Right forelimb (tissue), 1 donor: ENCODE measurements at regions not wholly inside any gene's neighbourhood (a gene's known extent, or its start where the extent isn't known, plus 50 kb on each side); places are given as distances from the start of the nearest gene placed in this dataset.

ENCODE experiments used
- DNase-seq: peaks from one replicate; pipeline ENCODE4 v3.0.0-alpha.2; 2018

DNA sequence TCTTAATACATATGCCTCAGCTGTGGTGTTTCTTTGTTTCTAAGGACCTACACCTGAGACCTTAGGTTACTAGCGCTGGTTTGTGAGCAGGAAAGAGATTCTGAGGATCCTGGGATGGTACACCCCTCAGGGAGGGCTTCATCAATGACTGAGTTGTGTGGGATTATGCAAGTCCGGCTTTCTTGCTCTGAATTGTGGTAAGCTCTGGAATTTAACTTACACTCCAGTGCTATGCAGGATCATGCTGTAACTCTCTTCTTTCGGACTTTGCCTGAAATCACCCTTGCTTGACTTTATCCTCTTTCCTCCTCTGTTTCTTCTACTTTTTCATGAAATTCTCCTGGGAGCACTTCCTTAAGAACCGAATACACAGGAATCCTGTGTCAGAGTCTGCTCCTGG is 431.5 kb upstream of the BOD1L1 start:
- no peak for DNase-seq

DNA sequence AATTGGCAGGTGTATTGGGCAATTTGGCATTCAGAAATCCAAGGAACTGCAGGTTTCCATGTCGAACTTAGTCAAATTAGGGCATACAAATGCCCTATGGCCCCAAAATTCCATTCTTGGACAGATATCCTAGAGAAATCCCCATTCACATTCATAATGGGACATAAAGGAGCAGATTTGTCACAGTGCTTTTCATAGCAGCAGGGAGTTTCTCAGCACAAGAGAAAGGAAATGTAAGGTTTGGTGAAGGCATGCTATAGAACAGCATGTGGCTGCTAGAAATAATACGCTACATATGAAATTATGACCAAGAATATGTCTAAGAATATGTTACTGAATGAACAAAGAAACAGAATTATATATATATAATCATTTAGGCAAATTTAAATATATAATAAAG is 437.5 kb upstream of the BOD1L1 start:
- DNase-seq = no peak

- no peak for DNase-seq
These were observed 437.9 kb upstream of the BOD1L1 start for GRCh38 chr4:14065406-14065805.

DNA sequence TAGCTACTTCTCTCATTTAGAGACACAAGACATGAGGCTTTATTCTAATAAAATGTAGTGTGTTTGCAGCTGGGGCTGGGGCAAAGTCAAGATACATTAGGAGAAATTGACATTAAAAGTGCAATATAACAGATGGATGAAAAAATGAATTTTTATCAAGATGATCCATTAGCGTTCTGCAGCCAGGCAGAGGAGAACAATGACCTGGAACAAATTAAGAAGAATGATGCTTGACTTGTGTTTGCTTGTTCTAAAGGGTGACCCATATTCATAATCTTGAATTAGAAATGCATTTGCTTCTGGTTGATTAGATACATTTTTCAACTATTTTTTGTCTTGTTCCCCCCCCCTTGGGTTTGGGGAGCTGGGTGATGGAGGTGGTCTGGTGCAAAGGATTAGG is 439.5 kb upstream of the BOD1L1 start:
- no peak for DNase-seq

DNA sequence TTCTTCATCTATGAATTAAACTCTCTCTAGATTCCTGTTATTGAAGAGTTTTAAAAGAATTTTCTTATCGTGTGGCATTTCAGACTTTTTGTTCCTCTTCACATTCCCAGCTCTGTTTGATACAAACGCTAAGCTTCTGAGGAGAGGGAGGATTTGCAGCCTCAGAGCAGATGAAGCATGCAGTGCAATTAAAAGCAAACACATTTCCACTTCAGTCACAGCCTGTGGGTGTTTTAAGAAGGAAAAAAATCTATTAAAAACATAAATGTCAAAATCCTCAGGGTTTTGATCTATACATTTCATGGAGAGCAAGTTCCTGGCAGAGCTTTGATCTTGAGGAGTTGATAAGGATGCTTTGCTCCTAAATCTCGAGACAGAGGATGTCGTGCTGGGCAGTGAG is 442.4 kb upstream of the BOD1L1 start:
- no peak for DNase-seq

GRCh38 chr4:14070289-14070880 is 442.9 kb upstream of the BOD1L1 start:
- no peak for DNase-seq

DNA sequence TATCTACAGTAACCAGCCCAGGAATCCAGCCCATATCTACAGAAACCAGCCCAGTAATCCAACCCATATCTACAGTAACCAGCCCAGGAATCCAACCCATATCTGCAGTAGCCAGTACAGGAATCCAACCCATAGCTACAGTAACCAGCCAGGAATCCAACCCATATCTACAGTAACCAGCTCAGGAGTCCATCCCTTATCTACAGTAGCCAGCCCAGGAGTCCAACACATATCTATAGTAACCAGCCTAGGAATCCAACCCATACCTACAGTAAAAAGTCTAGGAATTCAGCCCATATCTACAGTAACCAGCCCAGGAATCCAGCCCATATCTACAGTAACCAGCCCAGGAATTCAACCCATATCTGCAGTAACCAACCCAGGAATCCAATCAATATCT is 445.0 kb upstream of the BOD1L1 start:
- DNase-seq = no peak

DNA sequence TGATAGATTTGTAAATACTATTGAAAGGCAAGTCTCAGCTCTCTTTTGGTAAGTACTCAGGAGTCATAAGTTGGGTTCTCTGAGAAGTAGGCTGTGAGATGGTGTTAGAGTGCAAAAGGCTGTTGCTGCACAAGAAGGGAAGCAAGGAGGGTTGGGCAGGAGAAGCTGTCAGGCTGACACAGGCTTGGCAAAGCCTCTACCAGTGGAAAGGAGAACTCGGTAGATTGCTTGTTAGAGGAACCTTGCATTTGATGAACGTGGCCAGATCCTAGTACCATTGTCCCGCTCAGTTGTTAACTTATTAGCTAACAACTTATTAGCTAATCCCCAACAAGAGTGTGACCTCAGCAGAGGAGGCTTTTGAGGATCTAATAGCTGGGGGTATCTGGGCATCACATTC is 449.3 kb upstream of the BOD1L1 start:
- DNase-seq = no peak

GRCh38 chr4:14078326-14078725 is 450.8 kb upstream of the BOD1L1 start:
- DNase-seq = no peak

DNA sequence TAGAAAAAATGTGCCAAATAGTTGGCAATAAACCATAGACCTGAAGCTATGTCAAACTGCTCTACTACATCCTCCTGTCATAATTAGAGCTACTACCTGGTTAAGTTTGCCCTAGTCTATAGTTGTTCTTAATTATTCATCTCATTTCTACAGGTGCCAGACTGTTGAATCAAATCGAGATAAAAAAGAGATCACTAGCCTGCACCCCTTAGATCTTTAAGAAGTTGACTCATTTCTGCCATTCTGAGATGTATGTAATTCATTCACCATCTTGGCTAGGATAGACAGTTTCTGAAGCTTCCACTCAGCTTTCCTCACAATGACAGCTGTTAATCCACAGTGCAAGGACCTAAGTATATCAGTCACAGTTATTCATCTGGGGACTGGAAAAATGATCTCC is 452.1 kb upstream of the BOD1L1 start:
- no peak for DNase-seq

- no peak for DNase-seq
These were observed 455.6 kb upstream of the BOD1L1 start for GRCh38 chr4:14083150-14083549.

DNA sequence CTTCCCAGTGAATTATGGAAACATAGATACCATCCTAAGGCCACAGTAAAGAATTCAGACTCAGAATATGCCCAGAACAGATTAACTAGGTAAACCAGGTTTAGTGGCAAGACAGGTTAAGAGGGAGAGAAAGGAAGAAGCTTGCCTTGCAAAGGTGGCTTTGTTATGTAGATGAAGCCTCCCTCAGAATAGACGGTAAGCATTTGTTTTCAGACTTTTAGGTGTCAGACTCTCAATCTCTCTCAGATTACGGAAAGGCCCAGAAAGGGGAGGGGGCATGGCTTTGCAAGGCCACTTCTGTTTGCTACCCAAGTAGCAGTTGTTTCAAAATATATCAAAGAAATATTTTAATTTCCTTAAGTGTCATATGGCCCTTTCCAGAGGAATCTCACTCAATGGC is 457.1 kb upstream of the BOD1L1 start:
- no peak for DNase-seq

DNA sequence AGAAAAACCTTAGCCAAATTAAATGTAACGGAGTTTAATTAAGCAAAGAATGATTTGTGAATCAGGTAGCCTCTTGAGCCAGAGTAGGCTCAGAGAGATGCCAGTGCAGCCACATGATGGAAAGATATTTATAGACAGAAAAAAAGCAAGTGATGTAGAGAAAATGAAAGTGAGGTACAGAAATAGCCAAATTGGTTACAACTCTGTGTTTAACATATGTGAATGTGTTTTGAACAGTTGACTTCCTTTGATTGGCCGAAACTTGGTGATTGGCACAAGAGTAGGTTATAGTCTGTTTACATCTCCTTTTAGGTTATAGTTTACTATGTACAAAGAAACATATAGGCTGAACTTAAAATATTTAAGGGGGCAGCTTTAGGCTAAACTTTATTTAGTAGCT is 459.9 kb upstream of the BOD1L1 start:
- no peak for DNase-seq

DNA sequence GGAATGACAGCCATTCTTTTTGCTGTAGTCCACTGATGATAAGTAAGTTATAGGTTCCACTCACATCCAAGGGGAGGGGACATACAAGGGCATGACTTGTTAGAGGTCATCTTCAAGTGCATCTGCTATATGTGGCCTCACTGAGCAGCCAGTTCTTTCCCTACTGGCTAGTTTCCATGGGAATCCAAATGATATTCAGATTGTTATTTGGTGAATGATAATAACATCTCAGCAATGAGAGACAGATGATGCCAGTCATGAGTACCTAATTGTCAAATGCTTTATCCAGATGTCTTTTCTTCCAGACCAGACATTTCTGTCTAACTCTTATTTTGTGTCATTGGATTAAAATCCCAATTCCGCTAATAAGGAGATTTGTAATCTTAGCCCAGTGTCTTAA is 460.4 kb upstream of the BOD1L1 start:
- no peak for DNase-seq

DNA sequence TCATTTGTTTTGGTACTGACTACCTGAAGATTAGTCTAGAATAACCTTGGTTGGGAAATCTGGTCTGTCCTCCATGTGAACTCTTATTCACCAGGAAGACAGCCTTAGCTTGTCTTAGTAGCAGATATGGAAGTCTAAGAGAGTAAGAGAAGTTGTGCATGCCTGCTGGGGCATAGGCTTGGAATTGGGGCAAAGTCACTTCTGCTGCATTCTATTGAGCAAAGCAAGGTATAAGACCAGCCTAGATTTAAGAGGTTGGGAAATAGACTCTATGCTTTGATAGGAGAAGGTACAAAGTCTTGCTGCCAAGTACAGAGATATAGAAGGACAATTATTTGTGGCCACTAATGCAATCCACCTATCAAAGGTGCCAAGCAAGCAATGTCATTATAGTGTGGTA is 464.0 kb upstream of the BOD1L1 start:
- no peak for DNase-seq

- DNase-seq = no peak
These were observed 464.4 kb upstream of the BOD1L1 start for GRCh38 chr4:14091966-14092365.

DNA sequence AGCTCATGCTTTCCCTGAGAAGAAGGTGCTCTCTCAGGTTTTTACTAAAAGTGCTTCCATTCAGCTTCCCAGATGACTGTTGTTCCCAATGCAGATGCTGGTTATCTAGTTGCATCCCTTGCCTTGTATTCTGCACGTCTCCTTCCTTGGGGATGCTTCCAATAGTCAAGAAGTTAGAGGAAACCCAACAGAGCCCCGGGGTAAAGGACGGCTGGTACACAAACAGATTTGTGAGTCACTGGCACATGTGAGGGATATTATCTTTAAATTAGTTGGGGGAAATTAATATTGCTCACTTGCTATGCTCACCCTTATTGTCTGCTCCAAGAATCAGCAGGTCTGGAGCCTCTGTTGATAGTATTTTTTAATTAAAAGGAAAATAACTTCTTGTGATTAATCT is 465.2 kb upstream of the BOD1L1 start:
- no peak for DNase-seq

- DNase-seq = no peak
These were observed 468.3 kb upstream of the BOD1L1 start for GRCh38 chr4:14095831-14096230.

DNA sequence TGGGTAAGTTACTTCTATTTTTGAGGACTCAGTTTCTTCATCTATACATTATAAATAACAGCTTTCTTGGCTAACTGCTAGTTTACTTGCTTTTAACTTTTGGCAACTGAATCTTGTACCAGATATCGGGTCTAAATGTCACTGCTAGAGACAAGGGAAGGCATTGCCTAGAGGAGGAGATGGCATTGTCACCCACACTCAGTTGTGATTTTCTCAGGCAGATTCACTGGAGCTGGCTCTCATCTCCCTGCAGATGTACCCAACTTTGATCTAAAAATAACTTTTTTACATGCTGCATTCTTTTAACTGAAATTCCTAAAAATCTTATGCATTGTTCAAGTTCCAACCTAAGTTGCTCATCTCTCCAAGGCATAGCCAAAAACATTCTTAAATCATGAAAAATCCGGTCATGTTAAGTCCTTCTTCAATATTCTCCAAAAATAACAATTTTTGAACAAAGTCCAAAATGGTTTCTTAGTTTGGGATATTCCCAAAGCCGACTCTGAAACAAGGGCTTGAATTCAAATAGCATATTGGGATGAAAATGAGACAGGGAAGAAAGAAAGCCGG is 469.0 kb upstream of the BOD1L1 start:
- no peak for DNase-seq

GRCh38 chr4:14100349-14100748 is 472.8 kb upstream of the BOD1L1 start:
- DNase-seq = no peak

GRCh38 chr4:14110407-14110806 is 482.9 kb upstream of the BOD1L1 start:
- DNase-seq = no peak

- DNase-seq = no peak
These were observed 484.2 kb upstream of the BOD1L1 start for GRCh38 chr4:14111730-14112181.

DNA sequence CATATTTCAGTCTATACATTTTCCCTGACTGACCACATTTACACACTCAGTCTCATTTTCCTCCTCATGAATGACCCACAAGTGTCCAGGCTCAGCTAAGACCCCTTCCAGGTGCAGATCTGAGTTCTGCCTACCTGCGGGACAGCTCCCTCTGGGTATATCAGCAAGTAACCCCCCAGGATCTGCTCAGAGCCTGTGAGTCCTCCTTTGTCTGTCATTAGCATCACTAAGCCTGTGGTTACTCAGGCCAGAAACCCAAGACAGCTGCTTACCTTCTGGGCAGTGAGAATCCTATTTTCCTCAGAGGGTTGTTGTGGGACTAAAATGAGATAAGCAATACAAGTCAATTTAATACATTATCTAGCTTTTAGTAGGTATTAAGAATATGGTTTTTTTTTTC is 487.6 kb upstream of the BOD1L1 start:
- DNase-seq = no peak

DNA sequence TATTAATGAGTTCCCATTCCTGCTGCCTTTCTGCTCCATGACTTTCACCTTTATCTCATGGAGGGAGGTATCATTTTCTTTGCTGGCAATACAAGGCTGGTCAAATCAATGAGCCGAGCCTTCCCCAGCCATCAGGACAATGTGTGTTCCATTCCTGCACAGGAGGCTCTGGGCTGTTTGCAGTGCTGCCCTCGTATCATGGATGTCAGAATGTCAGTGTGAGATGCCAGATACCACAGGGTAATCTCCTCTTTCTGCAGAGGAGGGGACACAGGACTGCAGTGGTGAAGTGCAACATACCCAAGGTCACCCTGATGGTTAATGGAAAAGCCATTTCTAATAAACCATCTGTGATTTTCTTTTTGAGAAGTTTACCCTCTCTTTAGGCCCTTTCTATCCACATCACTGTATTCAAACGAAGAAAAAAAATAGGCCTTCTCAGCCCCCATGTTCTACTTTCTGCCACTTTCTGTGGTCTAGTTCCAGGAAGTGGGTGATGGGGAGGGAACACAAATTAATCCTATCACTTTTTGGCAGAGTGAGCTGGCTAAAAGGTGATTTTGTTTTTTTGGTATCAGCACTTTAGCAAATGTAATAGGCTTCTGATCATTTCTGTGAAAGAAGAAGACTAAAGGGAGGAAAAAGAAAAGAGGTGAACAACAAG is 490.2 kb upstream of the BOD1L1 start:
- DNase-seq = no peak

GRCh38 chr4:14124816-14125215 is 497.3 kb upstream of the BOD1L1 start:
- no peak for DNase-seq
